Jurkat, Clone E6-1 (cell line): ENCODE measurements at regions not wholly inside any gene's neighbourhood (a gene's known extent, or its start where the extent isn't known, plus 50 kb on each side); places are given as distances from the start of the nearest gene placed in this dataset.

Experiments
- DNase-seq: peaks from one replicate; pipeline ENCODE4 v3.0.0-alpha.2; 2011; ENCODE audit warnings: low read depth, low spot score
- H3K4me3 ChIP-seq: 2 replicates; pipeline ENCODE4 v1.5.1; 2011; ENCODE audit warnings: mild to moderate bottlenecking, low read length, control low read depth, moderate library complexity

GRCh38 chr20:12311094-12311865 is 393.6 kb downstream of the BTBD3 start:
- no peak overlapping the region for H3K4me3 ChIP-seq
- DNase-seq: no peak

DNA sequence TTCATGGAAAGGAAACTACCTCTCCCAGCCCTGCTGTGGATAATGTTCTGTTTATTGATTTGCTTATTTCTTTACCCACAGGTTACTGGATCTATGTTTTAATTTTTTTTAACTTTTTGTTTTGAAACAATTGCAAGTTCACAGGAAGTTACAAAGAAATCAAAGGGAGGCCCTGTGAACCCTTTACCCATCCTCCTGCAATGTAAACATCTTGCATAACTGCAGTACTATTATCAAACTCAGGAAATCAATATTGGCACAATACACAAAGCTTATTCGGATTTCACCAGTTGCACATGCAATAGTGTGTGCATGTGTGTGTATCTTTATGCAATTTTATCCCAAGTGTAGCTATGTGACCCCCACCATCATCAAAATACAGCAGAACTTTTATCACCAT is 398.0 kb downstream of the BTBD3 start:
- H3K4me3 ChIP-seq: no peak overlapping the region
- DNase-seq: no peak

- no peak for DNase-seq
- no peak overlapping the region for H3K4me3 ChIP-seq
Observed at GRCh38 chr20:12316794-12317193, 399.1 kb downstream of the BTBD3 start.

DNA sequence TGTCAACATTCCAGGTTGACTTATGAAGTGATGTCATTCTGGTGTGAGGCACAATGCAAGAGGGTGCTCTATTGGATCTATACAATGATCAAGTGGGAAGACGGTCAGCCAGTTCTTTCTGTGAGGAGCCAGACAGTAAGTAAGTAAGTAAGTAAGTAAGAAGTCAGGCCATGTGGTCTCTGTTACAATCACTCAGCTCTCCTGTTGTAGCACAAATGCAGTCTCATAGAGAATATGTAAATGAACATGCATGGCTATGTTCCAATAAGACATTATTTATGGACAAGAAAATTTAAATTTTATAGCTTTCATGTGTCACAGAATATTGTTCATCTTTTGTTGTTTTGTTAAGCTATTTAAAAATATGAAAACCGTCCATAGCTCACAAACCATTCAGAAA is 399.7 kb downstream of the BTBD3 start:
- DNase-seq: no peak
- H3K4me3 ChIP-seq: no peak overlapping the region

DNA sequence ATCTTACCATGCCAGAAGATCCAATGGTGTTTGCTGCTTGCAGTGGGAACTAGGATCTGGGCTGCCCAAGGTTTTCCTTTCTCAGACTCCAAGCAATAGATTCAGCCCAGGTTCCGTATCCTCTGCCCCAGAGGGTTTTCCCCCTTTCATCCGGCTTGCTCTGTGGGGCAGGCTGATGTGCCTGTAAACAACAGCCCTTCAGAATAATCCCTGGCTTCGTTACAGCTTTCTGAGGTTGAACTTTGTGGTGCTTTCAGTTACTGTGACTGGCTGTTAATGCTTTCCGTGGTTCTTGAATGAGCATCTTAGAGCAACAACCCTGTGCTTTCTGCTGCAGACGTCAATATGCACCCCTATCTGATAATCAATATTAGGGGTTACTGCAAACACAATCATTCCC is 400.4 kb downstream of the BTBD3 start:
- H3K4me3 ChIP-seq: no peak overlapping the region
- no peak for DNase-seq

DNA sequence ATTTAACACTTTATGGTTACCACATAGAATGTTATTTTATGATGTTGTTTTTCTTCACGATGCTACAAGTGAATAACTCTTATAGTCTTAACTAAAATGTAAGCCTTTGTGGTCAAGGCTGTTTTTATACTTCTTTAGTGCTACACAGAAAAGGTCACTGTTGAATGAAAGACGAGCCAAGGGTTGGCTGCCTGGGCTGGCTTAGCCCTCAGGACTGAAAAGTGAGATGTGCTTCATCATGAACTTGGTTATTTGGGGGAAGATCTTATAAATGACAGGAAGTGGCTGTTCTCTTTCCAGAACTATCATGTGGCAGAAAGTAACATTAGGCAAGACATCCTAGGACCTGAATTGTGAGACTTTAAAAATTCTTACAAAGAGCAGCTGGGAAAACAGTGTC is 404.0 kb downstream of the BTBD3 start:
- DNase-seq: no peak
- H3K4me3 ChIP-seq: no peak overlapping the region

DNA sequence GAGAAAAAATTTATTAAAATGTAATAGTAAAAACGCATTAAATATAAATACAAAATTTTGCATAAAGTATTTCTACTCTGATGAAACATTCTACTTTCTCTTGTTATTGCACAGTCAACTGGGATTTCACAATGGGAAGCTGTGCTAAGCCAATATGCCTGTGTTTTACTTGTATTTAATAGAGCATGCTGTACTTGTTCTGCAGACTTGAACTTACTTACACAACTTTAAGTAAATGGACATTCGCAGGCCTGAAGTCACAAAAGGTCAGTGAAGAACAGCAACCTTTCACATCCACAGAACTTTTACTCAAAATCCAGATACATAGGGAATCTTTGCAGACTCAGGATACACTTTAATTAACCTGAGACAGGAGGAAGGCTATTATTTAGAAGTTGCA is 409.5 kb downstream of the BTBD3 start:
- no peak for DNase-seq
- H3K4me3 ChIP-seq: no peak overlapping the region

DNA sequence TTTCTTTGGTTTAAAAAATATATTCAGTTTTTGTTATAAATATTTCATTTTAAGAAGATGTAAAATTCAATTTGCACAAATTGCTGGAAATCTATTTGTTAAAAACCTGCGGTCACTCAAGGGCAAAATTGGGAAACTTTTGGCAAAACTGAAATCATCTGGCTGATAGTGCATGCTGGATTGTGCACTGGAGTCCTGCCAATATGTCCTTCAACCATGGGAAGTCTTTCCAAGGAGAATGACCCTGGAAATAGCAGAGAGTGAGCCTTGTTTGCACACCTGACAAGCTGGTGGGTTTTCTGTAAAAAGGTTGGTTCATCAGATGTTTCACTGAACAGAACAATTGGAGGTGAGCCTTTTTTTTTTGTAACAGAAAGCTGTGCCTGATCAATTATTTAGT is 413.5 kb downstream of the BTBD3 start:
- DNase-seq: no peak
- H3K4me3 ChIP-seq: no peak overlapping the region

DNA sequence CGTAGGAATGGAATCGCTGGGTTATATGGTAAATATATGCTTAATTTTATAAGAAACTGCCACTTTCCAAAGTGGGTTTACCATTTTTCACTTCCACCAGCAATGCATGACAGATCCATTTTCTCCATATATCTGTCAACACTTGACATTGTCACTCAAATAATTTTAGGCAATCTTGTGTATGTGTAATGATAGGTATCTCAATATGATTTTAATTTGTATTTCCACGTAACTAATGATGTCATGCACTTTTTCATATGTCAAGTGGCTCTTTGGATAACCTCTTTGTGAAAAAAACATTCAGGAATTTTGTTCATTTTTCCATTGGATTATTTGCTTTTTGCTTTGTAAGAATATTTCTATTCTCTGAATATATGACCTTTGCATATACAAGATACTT is 419.9 kb downstream of the BTBD3 start:
- no peak overlapping the region for H3K4me3 ChIP-seq
- no peak for DNase-seq

DNA sequence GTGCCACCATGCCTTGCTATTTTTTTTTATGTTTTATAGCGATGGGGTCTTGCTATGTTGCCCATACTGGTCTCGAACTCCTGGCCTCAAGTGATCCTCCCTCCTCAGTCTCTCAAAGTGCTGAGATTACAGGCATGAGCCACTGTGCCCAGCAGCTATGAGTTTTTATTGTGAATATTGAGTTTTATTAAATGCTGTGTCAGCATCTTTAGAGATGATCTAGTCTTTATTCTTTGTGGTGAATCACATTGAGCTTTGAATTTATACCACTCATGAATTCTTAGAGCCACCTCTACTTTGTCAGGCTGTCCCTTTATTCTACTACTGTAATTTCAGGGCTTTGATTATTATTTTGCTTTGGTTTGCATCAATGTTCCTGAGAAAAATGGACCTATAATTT is 428.3 kb downstream of the BTBD3 start:
- H3K4me3 ChIP-seq: no peak overlapping the region
- DNase-seq: no peak

- H3K4me3 ChIP-seq: no peak overlapping the region
Observed at GRCh38 chr20:12353842-12354241, 436.1 kb downstream of the BTBD3 start.

GRCh38 chr20:12354725-12355124 is 437.0 kb downstream of the BTBD3 start:
- no peak overlapping the region for H3K4me3 ChIP-seq
- DNase-seq: no peak

More at GRCh38 chr20:12353842-12354241, 436.1 kb downstream of the BTBD3 start:
- DNase-seq: no peak

DNA sequence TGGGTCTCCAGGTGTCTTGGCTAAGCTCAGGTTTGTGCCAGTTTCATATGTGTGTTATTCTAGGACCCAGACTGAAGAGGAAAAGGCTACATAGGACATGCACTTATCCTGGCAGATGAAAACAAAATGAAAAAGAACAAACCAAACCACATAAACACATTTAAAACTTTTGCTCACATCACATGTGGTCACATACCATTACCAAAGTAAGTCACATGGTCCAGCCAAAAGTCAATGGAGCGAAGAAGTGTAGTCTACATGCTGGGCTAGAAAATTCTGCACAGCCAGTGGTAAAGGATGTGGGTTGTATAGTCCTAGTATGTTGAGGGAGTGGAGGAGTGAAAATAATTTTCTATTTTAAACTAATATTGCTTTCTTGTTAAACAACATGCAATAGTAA is 437.5 kb downstream of the BTBD3 start:
- DNase-seq: peak; percentile 42

GRCh38 chr20:12358006-12358654 is 440.4 kb downstream of the BTBD3 start:
- peak; percentile 10 for DNase-seq
- no peak overlapping the region for H3K4me3 ChIP-seq

More for the DNA sequence above, 437.5 kb downstream of the BTBD3 start:
- no peak overlapping the region for H3K4me3 ChIP-seq

GRCh38 chr20:12358655-12359009 is 440.9 kb downstream of the BTBD3 start:
- no peak for DNase-seq
- H3K4me3 ChIP-seq: no peak overlapping the region

DNA sequence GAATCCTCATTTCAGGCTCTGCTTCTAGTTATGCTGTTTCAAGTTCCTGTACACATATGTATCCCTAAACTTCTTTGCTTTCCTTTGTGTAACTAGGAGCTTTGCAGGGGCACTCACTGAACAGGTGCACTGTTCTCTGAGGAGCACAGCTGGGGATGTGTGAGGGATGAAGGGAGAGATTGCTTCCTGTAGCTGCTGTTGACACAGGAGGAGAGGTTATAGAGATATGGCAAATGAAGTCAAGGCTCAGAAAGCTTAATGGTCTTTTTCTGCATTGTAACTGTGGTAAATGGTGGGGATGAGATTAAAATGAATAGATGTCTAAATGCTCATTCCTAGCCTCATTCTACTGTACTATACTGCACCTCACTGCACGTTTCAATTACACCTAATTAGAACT is 454.3 kb downstream of the BTBD3 start:
- H3K4me3 ChIP-seq: no peak overlapping the region
- DNase-seq: no peak

GRCh38 chr20:12372557-12372956 is 454.9 kb downstream of the BTBD3 start:
- no peak overlapping the region for H3K4me3 ChIP-seq
- no peak for DNase-seq

DNA sequence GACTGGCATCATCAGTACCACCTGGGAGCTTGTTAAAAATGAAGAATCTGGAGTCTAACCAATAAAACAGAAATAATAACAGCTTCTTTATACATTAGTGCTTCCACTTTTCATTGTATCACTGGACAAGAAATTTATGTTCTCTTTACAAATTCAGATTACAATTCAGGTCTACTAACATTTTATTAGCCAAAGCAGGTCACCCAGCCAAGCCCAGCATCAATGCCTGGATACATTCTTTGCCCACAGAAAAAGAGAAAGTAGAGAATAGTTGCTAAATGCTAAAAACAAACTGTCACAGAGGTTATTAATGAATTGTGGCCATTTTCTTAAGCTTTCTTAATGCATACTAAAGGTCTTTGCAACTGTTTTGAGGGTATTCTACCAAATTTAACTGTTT is 458.3 kb downstream of the BTBD3 start:
- no peak overlapping the region for H3K4me3 ChIP-seq
- no peak for DNase-seq

DNA sequence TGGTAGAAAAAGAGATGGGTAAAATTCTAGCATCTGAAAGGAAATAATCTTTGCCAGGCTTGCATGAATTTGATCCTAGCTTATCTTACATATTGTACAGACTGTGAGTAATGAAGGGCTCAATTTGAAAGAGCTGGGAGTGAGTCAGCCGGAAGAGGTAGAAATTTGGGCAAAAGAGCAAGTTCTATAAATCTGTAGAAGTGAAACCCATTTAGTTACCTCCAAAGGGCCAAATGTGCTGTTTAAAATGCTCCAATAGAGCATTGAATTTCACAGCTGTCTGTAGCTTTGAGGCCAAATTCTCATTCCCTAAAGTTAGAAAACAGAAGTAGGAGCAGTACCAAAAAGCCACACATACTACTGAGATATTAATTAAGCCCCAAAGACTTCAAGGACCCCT is 466.1 kb downstream of the BTBD3 start:
- no peak overlapping the region for H3K4me3 ChIP-seq
- no peak for DNase-seq

DNA sequence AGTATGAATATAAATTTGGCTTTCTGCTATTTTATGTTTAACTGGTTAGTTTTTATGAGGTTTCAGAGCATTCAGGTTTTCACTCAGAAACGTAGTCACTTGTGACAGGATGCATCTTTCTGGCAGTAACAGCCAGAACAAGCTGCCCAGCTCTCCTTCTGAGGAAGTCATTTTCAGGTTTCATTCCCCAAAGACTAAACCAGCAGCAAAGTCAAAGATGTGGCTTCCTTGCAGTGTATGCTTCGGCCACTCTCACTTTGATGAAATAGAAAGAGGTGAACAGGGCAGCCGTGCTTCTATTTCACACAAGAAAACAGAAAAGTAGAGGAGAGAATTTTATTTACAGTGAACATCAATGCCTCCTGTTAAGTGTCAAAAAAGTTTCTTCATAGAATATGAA is 469.1 kb downstream of the BTBD3 start:
- no peak for DNase-seq
- no peak overlapping the region for H3K4me3 ChIP-seq

- no peak overlapping the region for H3K4me3 ChIP-seq
- no peak for DNase-seq
Observed at GRCh38 chr20:12391099-12391498, 473.4 kb downstream of the BTBD3 start.
